ENCODE measurements at regions not wholly inside any gene's neighbourhood (a gene's known extent, or its start where the extent isn't known, plus 50 kb on each side); places are given as distances from the start of the nearest gene placed in this dataset.

DNA sequence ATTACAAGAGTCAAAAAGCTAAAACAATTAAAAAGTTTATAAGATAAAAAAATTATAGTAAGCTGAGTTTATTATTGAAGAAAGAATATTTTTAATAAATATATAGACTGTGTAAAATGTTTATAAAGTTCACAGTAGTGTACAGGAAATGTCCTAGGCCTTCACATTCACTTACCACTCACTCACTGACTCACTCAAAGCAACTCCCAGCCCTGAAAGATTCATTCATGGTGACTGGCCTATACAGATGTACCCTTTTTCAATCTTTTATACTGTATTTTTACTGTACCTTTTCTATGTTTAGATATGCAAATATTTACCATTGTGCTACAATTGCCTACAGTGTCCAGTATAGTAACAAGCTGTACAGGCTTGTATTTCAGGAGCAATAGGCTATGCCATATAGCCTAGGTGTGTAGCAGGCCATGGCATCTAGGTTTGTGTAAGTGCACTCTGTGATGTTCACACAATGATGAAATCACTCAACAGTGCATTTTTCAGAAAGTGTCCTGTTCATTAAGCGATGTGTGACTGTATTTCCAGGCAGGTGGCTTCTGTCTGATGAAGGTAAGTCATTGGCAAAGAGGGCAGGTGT lies 130.2 kb downstream of the BTBD3 start:
- H3K4me3 ChIP-seq, result no peak overlapping the region
- H3K36me3 ChIP-seq, result no peaks in the 10 kb centered on the region
- H3K27ac ChIP-seq, result no peak overlapping the region
- H3K27me3 ChIP-seq, result no peaks in the 10 kb centered on the region
- H3K9me3 ChIP-seq, result no peaks in the 10 kb centered on the region
- ATAC-seq (no peak), DNase-seq (no peak)
- H3K4me1 ChIP-seq, result no peaks in the 10 kb centered on the region
- TF ChIP-seq, protein P1, sequence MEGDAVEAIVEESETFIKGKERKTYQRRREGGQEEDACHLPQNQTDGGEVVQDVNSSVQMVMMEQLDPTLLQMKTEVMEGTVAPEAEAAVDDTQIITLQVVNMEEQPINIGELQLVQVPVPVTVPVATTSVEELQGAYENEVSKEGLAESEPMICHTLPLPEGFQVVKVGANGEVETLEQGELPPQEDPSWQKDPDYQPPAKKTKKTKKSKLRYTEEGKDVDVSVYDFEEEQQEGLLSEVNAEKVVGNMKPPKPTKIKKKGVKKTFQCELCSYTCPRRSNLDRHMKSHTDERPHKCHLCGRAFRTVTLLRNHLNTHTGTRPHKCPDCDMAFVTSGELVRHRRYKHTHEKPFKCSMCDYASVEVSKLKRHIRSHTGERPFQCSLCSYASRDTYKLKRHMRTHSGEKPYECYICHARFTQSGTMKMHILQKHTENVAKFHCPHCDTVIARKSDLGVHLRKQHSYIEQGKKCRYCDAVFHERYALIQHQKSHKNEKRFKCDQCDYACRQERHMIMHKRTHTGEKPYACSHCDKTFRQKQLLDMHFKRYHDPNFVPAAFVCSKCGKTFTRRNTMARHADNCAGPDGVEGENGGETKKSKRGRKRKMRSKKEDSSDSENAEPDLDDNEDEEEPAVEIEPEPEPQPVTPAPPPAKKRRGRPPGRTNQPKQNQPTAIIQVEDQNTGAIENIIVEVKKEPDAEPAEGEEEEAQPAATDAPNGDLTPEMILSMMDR (IDR thresholded peaks at IDR 0.05), result no peak
- intact Hi-C loops (cut with DNase I), result no loop called here

DNA sequence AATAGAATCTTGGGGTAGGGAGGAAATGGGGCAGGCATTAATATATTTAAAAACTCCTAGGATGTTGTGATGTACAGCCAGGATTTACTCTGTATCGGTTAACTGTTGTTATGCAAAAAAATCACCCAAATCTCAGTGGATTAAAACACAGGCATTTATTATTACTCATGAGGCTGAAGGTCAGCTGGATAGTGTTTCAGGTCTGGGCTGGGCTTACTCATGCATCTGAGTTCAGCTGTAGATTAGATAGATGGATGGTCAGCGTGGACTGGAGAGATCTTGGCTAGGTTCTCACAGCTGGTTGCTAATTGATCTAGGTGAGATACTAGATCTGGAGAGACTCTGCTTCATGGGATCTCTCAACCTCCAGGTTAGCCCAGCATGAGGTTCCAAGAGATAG lies 131.4 kb downstream of the BTBD3 start:
- no peaks in the 10 kb centered on the region for H3K27me3 ChIP-seq

DNA sequence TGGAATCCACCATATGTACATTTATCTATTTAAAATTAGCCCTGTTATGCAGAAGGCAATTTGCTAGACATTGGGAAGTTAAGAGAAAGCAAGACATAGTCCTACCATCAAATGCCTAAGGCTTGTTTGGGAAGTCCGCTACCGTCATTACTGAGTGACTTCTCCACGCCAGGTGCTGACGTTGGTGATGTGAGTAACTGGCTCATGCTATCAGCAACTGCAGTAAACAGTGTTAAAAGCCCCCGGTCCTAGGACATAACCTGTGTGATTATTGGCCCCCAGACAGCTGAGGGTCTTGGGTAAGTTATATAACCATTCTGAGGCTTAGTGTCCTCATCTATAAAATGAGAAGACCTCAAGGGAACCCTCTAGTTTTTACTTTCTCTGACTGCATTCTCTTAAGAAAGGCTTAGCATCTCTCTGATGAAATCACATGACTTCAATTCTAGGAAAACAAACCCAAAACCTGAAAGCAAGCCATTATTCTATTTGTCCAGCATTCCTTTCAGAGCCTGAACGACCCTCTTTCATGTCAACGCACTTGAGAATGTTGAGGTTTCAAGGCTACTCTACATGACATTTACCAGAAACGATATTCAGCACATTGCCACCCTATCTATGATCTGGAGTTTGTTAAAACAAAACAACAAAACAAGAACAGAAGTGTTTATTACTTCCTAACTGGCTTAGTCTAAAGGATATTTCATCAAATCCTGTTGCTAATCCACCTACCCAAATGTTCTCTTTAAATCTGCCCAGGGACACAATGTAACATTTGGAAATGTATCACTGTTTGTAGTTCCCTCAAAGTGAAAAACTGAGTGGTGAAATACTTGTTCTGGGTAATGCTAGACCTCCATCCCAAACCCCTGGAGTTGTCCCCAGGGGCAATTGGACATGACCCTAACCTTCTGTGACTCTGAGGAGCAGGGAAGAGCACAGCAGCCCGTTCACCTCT lies 133.8 kb downstream of the BTBD3 start:
- no peak overlapping the region for H3K27ac ChIP-seq
- H3K4me1 ChIP-seq, result peaks cover 2% of the 10 kb centered on the region
- intact Hi-C loops (cut with DNase I), result no loop called here
- H3K27me3 ChIP-seq, result no peaks in the 10 kb centered on the region
- H3K4me3 ChIP-seq, result no peak overlapping the region
- ATAC-seq, result no peak
- TF ChIP-seq, protein P1 (IDR thresholded peaks at IDR 0.05), result no peak
- no peaks in the 10 kb centered on the region for H3K36me3 ChIP-seq
- H3K9me3 ChIP-seq, result no peaks in the 10 kb centered on the region
- no peak for DNase-seq

More for the DNA sequence above, 131.4 kb downstream of the BTBD3 start:
- no peak overlapping the region for H3K4me3 ChIP-seq
- ATAC-seq (no peak), DNase-seq (no peak)
- H3K27ac ChIP-seq, result no peak overlapping the region
- H3K36me3 ChIP-seq, result no peaks in the 10 kb centered on the region
- H3K4me1 ChIP-seq, result no peaks in the 10 kb centered on the region
- TF ChIP-seq, protein P1 (IDR thresholded peaks at IDR 0.05), result no peak
- intact Hi-C loops (cut with DNase I), result no loop called here
- H3K9me3 ChIP-seq, result no peaks in the 10 kb centered on the region

DNA sequence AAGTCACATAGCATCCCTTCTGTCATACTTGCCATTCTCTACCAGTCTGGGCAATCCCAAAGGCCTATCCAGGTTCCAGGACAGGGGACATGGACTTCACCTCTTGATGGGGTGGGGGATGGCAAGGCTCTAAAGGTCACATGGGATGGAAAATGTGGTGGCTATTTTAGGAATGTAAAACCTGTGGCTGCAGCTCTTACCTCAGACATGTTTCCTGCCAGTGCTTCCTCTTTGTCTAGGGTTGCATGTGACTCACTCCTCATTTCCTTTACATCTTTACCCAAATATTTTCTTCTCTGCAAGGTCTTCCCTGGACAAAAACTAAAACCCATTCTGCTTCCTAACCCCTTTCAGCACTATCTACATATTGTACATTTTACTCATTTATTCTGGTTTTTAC lies 135.7 kb downstream of the BTBD3 start:
- no peak overlapping the region for H3K27ac ChIP-seq
- H3K27me3 ChIP-seq, result no peaks in the 10 kb centered on the region
- DNase-seq (no peak), ATAC-seq (peak; percentile 64)
- H3K9me3 ChIP-seq, result no peaks in the 10 kb centered on the region
- TF ChIP-seq, protein P1 (IDR thresholded peaks at IDR 0.05), result no peak
- no peak overlapping the region for H3K4me3 ChIP-seq
- intact Hi-C loops (cut with DNase I), result no loop called here
- H3K4me1 ChIP-seq, result peaks cover 2% of the 10 kb centered on the region
- H3K36me3 ChIP-seq, result no peaks in the 10 kb centered on the region

DNA sequence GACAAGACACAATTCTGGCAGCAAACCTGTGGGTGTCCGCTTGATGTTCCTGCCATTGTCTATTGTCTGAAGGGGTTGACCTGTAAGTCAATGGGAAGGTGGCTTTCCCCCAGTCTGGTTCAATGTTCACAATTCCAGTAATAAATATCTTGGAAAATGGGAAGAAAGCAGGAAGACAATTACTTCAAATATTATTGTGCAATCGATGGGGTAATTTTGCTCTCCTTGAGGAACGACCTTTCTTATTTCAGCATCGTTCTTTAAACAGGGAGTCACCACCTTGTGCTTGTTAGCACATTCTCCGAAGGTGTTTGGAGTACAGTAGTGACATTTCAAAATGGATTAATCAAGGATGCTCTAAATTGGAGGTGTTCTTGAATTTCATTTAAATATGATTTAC lies 136.9 kb downstream of the BTBD3 start:
- ATAC-seq (no peak), DNase-seq (no peak)
- intact Hi-C loops (cut with DNase I), result no loop called here
- H3K27ac ChIP-seq, result no peak overlapping the region
- H3K36me3 ChIP-seq, result no peaks in the 10 kb centered on the region
- peaks cover 2% of the 10 kb centered on the region for H3K4me1 ChIP-seq
- TF ChIP-seq, protein P1 (IDR thresholded peaks at IDR 0.05), result no peak
- no peak overlapping the region for H3K4me3 ChIP-seq
- no peaks in the 10 kb centered on the region for H3K27me3 ChIP-seq
- H3K9me3 ChIP-seq, result no peaks in the 10 kb centered on the region
